ENCODE measurements at regions not wholly inside any gene's neighbourhood (a gene's known extent, or its start where the extent isn't known, plus 50 kb on each side); places are given as distances from the start of the nearest gene placed in this dataset.

DNA sequence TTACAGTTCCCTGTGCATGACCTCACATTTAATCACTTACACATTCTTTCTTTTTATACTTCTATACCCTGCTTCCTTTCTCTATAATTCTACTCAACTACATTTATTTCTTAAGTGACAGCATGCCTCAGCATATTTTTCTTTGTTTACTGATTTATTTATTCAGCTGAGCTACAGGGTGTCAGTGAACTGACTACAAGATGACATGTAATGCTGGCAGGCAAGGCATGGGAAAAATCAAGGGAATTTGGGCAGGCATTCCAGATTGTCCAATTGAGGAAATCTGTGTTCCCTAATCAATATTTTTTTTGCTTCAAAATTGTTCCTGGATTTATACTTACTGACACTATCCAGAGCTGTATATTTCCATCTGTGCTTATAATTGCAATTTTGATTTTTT is 875.5 kb downstream of the C4orf33 start:
- H3K27ac ChIP-seq = no peak overlapping the region
- DNase-seq = no peak
- no peaks in the 10 kb centered on the region for H3K9me3 ChIP-seq
- no peak for TF ChIP-seq POLR2A (IDR thresholded peaks at IDR 0.05)
- TF ChIP-seq, protein P1, sequence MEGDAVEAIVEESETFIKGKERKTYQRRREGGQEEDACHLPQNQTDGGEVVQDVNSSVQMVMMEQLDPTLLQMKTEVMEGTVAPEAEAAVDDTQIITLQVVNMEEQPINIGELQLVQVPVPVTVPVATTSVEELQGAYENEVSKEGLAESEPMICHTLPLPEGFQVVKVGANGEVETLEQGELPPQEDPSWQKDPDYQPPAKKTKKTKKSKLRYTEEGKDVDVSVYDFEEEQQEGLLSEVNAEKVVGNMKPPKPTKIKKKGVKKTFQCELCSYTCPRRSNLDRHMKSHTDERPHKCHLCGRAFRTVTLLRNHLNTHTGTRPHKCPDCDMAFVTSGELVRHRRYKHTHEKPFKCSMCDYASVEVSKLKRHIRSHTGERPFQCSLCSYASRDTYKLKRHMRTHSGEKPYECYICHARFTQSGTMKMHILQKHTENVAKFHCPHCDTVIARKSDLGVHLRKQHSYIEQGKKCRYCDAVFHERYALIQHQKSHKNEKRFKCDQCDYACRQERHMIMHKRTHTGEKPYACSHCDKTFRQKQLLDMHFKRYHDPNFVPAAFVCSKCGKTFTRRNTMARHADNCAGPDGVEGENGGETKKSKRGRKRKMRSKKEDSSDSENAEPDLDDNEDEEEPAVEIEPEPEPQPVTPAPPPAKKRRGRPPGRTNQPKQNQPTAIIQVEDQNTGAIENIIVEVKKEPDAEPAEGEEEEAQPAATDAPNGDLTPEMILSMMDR (IDR thresholded peaks at IDR 0.05) = no peak
- no peaks in the 10 kb centered on the region for H3K4me1 ChIP-seq
- no peaks in the 10 kb centered on the region for H3K27me3 ChIP-seq
- H3K4me3 ChIP-seq = no peak overlapping the region
- no peaks in the 10 kb centered on the region for H3K36me3 ChIP-seq
- intact Hi-C loops (cut with DNase I) = no loop called here

DNA sequence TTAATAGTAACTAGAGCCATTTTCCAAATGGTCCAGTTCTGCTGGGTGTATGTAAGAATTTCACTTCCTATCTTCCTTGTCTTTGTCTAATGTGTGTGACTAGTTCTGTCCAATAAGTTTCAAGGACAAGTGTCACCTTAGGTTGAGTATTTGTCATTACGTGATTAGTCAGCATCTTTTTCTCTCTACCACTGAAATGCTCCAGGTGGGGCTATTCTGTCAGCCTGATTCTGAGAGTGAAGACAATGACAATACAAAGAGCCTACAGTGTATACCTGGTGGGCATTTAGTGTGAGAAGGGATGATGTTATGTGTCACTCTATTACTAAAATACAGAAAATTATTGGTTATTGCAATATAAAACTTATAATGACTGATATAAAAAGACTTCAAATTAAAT is 876.3 kb downstream of the C4orf33 start:
- no peaks in the 10 kb centered on the region for H3K4me1 ChIP-seq
- intact Hi-C loops (cut with DNase I) = no loop called here
- TF ChIP-seq, protein P1 (IDR thresholded peaks at IDR 0.05) = no peak
- TF ChIP-seq POLR2A (IDR thresholded peaks at IDR 0.05) = no peak
- H3K4me3 ChIP-seq = no peak overlapping the region
- DNase-seq = no peak
- H3K27ac ChIP-seq = no peak overlapping the region
- no peaks in the 10 kb centered on the region for H3K9me3 ChIP-seq
- 71 to 73% methylated on average over 1 of the region's 1 CpG for WGBS, 2 donors
- H3K36me3 ChIP-seq = no peaks in the 10 kb centered on the region
- peaks cover 0 to 3% (median 0%) of the 10 kb centered on the region in 4 donors for H3K27me3 ChIP-seq

DNA sequence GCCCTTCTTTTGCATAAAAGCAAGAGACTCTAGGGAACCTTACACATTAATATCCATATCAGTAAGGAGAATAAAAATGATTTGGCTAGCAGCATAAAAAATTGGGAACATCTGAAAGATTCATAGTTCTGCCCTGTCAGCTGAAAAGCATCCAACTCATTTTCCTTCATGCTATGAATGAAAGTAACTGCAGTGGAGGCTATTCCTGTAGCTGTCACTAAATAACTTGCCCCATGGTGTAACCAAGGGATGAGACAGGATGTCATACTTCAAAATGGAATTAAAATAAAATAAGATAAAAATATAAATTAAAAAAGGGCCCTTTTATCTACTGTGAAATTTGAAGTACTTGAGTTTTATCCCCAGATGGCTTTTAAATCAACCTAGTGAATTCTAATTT is 878.8 kb downstream of the C4orf33 start:
- DNase-seq = no peak
- Histone ChIP-seq H3K4me1 (no peaks in the 10 kb centered on the region), H3K4me3 (no peak overlapping the region), H3K9me3 (no peaks in the 10 kb centered on the region), H3K27me3 (peaks cover 0 to 3% (median 0%) of the 10 kb centered on the region in 4 donors), H3K36me3 (no peaks in the 10 kb centered on the region), H3K27ac (no peak overlapping the region)
- intact Hi-C loops (cut with DNase I) = no loop called here
- TF ChIP-seq, protein P1 (IDR thresholded peaks at IDR 0.05) = no peak

DNA sequence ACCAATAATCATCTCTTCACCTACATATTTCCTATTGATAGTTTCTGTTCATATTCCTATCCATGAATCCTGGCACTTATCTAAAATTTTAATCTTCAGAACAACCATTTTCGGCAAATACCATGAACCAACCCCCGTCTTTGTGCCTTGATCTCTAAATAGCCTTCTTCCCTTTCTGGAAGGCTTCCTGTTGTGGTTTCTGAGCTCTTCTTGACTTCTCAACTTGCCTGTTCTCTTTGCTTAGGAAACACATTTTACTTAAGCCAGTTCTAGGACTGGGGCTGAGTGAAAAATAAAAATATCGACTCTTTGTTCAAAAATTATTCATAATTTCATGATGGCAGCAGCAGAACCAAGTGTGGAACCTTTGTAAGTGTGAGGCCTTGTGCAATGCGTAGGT is 882.4 kb downstream of the C4orf33 start:
- H3K27ac ChIP-seq = no peak overlapping the region
- no peaks in the 10 kb centered on the region for H3K4me1 ChIP-seq
- no peaks in the 10 kb centered on the region for H3K9me3 ChIP-seq
- no peak for DNase-seq
- H3K4me3 ChIP-seq = no peak overlapping the region
- intact Hi-C loops (cut with DNase I) = no loop called here
- WGBS, 2 donors = 62 to 64% methylated on average over 4 of the region's 4 CpGs
- peaks cover 0 to 3% (median 0%) of the 10 kb centered on the region in 4 donors for H3K27me3 ChIP-seq
- TF ChIP-seq, protein P1 (IDR thresholded peaks at IDR 0.05) = no peak
- TF ChIP-seq POLR2A (IDR thresholded peaks at IDR 0.05) = no peak
- H3K36me3 ChIP-seq = no peaks in the 10 kb centered on the region

DNA sequence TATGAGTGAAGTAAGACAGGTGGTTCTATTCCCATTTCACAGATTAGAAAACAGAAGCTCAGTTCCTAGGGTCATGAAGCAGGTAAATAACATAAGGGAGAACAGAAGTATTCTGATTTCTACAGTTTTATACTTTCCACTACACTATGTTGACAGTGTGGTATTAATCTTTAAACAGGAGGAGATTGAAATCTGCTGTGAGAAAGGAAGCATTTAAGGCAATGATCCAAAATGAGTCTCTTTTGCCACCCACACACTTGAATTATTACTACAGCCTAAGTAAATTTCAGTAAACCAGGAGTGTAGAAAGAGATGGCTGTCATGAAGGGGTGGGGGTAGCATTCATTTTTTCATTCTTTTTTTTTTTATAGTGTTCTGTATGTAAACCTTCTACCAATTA is 893.0 kb downstream of the C4orf33 start:
- DNase-seq = no peak
- TF ChIP-seq, protein P1 (IDR thresholded peaks at IDR 0.05) = no peak
- TF ChIP-seq POLR2A (IDR thresholded peaks at IDR 0.05) = no peak
- H3K27me3 ChIP-seq = no peaks in the 10 kb centered on the region
- intact Hi-C loops (cut with DNase I) = no loop called here
- no peaks in the 10 kb centered on the region for H3K36me3 ChIP-seq
- H3K4me3 ChIP-seq = no peak overlapping the region
- no peak overlapping the region for H3K27ac ChIP-seq
- no peaks in the 10 kb centered on the region for H3K4me1 ChIP-seq
- no peaks in the 10 kb centered on the region for H3K9me3 ChIP-seq
